ENCODE measurements at regions not wholly inside any gene's neighbourhood (a gene's known extent, or its start where the extent isn't known, plus 50 kb on each side); places are given as distances from the start of the nearest gene placed in this dataset.

GRCh38 chrX:46268412-46268811 is 276.8 kb downstream of the ZNF674 start:
- H3K27ac ChIP-seq: no peak overlapping the region

GRCh38 chrX:46263494-46263893 is 281.7 kb downstream of the ZNF674 start:
- H3K27ac ChIP-seq: no peak overlapping the region
- TF ChIP-seq ZFX (IDR thresholded peaks at IDR 0.05; ENCODE audit: borderline replicate concordance) (no peak), CTCF (IDR thresholded peaks at IDR 0.05) (no peak)

More at GRCh38 chrX:46268412-46268811, 276.8 kb downstream of the ZNF674 start:
- TF ChIP-seq CTCF (IDR thresholded peaks at IDR 0.05): no peak
- TF ChIP-seq ZFX (IDR thresholded peaks at IDR 0.05; ENCODE audit: borderline replicate concordance): no peak

GRCh38 chrX:46262304-46262703 is 282.9 kb downstream of the ZNF674 start:
- no peak for TF ChIP-seq ZFX (IDR thresholded peaks at IDR 0.05; ENCODE audit: borderline replicate concordance)
- TF ChIP-seq CTCF (IDR thresholded peaks at IDR 0.05): no peak
- no peak overlapping the region for H3K27ac ChIP-seq

GRCh38 chrX:46260499-46260898 is 284.7 kb downstream of the ZNF674 start:
- no peak for TF ChIP-seq ZFX (IDR thresholded peaks at IDR 0.05; ENCODE audit: borderline replicate concordance)
- TF ChIP-seq CTCF (IDR thresholded peaks at IDR 0.05): no peak
- no peak overlapping the region for H3K27ac ChIP-seq

- no peak overlapping the region for H3K27ac ChIP-seq
- TF ChIP-seq CTCF (IDR thresholded peaks at IDR 0.05): no peak
- no peak for TF ChIP-seq ZFX (IDR thresholded peaks at IDR 0.05; ENCODE audit: borderline replicate concordance)
These were observed 286.9 kb downstream of the ZNF674 start for GRCh38 chrX:46258356-46258755.

GRCh38 chrX:46257451-46257879 is 287.8 kb downstream of the ZNF674 start:
- TF ChIP-seq ZFX (IDR thresholded peaks at IDR 0.05; ENCODE audit: borderline replicate concordance) (no peak), CTCF (IDR thresholded peaks at IDR 0.05) (no peak)
- H3K27ac ChIP-seq: no peak overlapping the region

GRCh38 chrX:46256875-46257274 is 288.3 kb downstream of the ZNF674 start:
- no peak overlapping the region for H3K27ac ChIP-seq

More at GRCh38 chrX:46256875-46257274, 288.3 kb downstream of the ZNF674 start:
- no peak for TF ChIP-seq CTCF (IDR thresholded peaks at IDR 0.05)
- no peak for TF ChIP-seq ZFX (IDR thresholded peaks at IDR 0.05; ENCODE audit: borderline replicate concordance)
